ENCODE measurements at regions not wholly inside any gene's neighbourhood (a gene's known extent, or its start where the extent isn't known, plus 50 kb on each side); places are given as distances from the start of the nearest gene placed in this dataset.

- TF ChIP-seq CTCF (conservative IDR thresholded peaks at IDR 0.05; ENCODE audit: low read length) (no peak), EZH2phosphoT487 (IDR thresholded peaks at IDR 0.05; ENCODE audit: borderline replicate concordance) (no peak)
These were observed 190.4 kb upstream of the ID2 start for GRCh38 chr2:8491296-8492027.

Measured in Loucy (cell line).